AG09309 (cell line): ENCODE measurements at regions not wholly inside any gene's neighbourhood (a gene's known extent, or its start where the extent isn't known, plus 50 kb on each side); places are given as distances from the start of the nearest gene placed in this dataset.

Source experiments
- DNase-seq: peaks from one replicate; pipeline ENCODE4 v3.0.0-alpha.2; 2010; ENCODE audit warnings: low read depth
- H3K4me3 ChIP-seq: 2 replicates; pipeline ENCODE4 v1.5.1; 2011; ENCODE audit warnings: mild to moderate bottlenecking, low read depth, low read length, moderate library complexity; ENCODE audit not compliant: control insufficient read depth
- CTCF ChIP-seq: IDR thresholded peaks from 2 replicates; pipeline ENCODE4 v1.5.1; 2011; ENCODE audit warnings: mild to moderate bottlenecking, low read depth, low read length, inconsistent platforms; ENCODE audit not compliant: insufficient read depth, control insufficient read depth; ENCODE audit errors: missing control alignments

- TF ChIP-seq CTCF = no peak
- DNase-seq = no peak
- no peak overlapping the region for H3K4me3 ChIP-seq
Measured at GRCh38 chr10:130836344-130836743, 475.2 kb downstream of the TCERG1L start.

- no peak for DNase-seq
- TF ChIP-seq CTCF = no peak
- H3K4me3 ChIP-seq = no peak overlapping the region
Measured at GRCh38 chr10:130843051-130843653, 468.4 kb downstream of the TCERG1L start.

DNA sequence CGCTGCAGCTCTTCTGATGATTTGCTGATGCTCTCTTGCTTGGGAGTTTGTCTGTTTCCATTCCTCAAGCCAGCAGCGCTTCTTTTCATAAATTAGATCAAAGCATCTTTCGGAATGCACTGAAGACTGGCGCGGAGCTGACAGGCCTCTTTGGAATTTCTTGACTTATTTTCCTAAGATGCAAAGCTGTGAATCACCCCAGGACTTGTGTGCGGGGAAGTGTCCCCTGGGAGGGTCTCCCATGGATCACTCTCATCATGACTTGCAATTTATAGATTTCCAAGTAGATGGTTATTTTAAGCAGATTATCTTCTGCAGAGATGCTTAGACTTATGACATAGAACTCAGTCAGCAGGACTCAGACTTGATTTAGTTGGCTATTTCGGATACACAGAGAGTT, 467.2 kb downstream of the TCERG1L start:
- no peak overlapping the region for H3K4me3 ChIP-seq
- no peak for DNase-seq
- TF ChIP-seq CTCF = no peak

- DNase-seq = no peak
- H3K4me3 ChIP-seq = no peak overlapping the region
- TF ChIP-seq CTCF = no peak
Measured at GRCh38 chr10:130847170-130847569, 464.4 kb downstream of the TCERG1L start.

DNA sequence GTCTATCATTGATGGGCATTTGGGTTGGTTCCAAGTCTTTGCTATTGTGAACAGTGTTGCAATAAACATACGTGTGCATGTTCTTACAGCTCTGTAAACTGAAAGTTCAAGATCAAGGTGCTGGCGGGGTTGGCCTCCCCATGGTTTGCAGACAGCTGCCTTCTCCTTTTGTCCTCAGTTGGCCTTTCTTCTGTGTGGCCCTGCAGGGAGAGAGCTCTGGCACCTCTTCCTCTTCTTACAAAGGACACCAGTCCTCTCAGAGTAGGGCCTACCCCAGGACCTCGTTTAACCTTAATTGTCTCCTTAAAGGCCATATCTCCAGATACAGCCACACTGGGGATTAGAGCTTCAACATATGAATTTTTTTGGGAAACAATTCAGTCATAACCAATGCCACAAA, 462.7 kb downstream of the TCERG1L start:
- no peak overlapping the region for H3K4me3 ChIP-seq
- TF ChIP-seq CTCF = no peak
- no peak for DNase-seq

- TF ChIP-seq CTCF = no peak
- DNase-seq = no peak
- no peak overlapping the region for H3K4me3 ChIP-seq
Measured at GRCh38 chr10:130854151-130854550, 457.4 kb downstream of the TCERG1L start.
